Sigmoid colon (tissue), 6 donors: ENCODE measurements at regions not wholly inside any gene's neighbourhood (a gene's known extent, or its start where the extent isn't known, plus 50 kb on each side); places are given as distances from the start of the nearest gene placed in this dataset.

Source experiments
- DNase-seq: peaks from one replicate; pipeline ENCODE4 v3.0.0-alpha.2; 2019
- H3K27ac ChIP-seq, 4 donors: fragments of 200-600 bp; sonication (generic); one replicate each; pipeline ENCODE4 v1.5.1; 2016 to 2019; ENCODE audit warnings: mild to moderate bottlenecking in 1 of 4
- H3K27me3 ChIP-seq, 3 donors: fragments of 200-600 bp; sonication (generic); one replicate each; pipeline ENCODE4 v1.5.1; 2019; ENCODE audit warnings: mild to moderate bottlenecking in 1 of 3
- H3K36me3 ChIP-seq, 4 donors: fragments of 200-600 bp; sonication (generic); one replicate each; pipeline ENCODE4 v1.5.1; 2016 to 2019
- H3K4me1 ChIP-seq, 4 donors: fragments of 200-600 bp; sonication (generic); one replicate each; pipeline ENCODE4 v1.5.1; 2017 to 2019
- H3K4me3 ChIP-seq, 4 donors: fragments of 200-600 bp; sonication (generic); one replicate each; pipeline ENCODE4 v1.5.1; 2017 to 2019; ENCODE audit warnings: mild to moderate bottlenecking in 2 of 4, moderate library complexity in 1 of 4
- H3K9me3 ChIP-seq, 4 donors: fragments of 200-600 bp in 3 of 4; sonication (generic) in 3 of 4; one replicate each; pipeline versions ENCODE4 v1.5.1 to v1.6.1; 2013 to 2019
- CTCF ChIP-seq, 4 experiments: fragments of 450-650 bp in 3 of 4; fragments of 200-600 bp in 1 of 4; IDR thresholded peaks; one replicate each; pipeline ENCODE4 v1.5.1; 2016 to 2019; ENCODE audit warnings: antibody characterized with exemption in 4 of 4, mild to moderate bottlenecking in 3 of 4, moderate library complexity in 2 of 4
- EP300 ChIP-seq, 4 donors: sonication (generic); formaldehyde crosslinking; IDR thresholded peaks; one replicate each; pipeline ENCODE4 v1.6.1; 2017; ENCODE audit warnings: antibody characterized with exemption in 4 of 4
- POLR2A ChIP-seq, 2 donors: fragments of 450-650 bp; IDR thresholded peaks; one replicate each; pipeline ENCODE4 v1.6.1; 2016; ENCODE audit warnings: antibody characterized with exemption in 2 of 2, mild to moderate bottlenecking in 2 of 2, moderate library complexity in 2 of 2
- POLR2AphosphoS5 ChIP-seq, 4 donors: sonication (generic); formaldehyde crosslinking; IDR thresholded peaks; one replicate each; pipeline ENCODE4 v1.6.1; 2017; ENCODE audit warnings: antibody characterized with exemption in 4 of 4
- WGBS, 2 donors: extraction: QIAGEN DNeasy Blood & Tissue Kit; methylation state at CpG; one replicate each; pipeline ENCODE4 v1.1.7; 2013; 5-methylcytosine and 5-hydroxymethylcytosine counted together
- intact Hi-C: fragments of 100-400 bp; cut with DNase I; formaldehyde crosslinking; loops from one replicate; pipeline ENCODE4 v1.15.1; 2023
- donor health status: healthy with polysubstance abuse.
- donor health status: healthy.

DNA sequence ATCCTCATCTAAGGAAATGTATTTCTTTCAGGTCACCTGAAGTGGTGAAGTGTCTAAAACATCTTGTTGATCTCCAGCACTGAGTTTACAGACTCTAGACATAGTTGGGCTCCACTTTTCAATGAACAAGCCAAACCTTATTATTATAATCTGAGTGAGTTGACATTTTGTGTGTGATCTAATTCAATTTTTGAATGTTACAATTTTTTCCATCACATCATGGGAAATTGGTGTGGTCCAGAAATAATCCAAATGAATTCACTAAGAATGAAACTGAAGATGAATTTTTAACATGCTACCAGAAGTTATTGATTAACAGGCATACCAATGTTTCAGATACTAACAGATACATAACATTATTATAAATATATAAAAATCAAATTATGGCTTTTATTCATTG lies 75.6 kb upstream of the EFEMP1 start:
- no peak for DNase-seq
- no peak overlapping the region for H3K4me3 ChIP-seq
- no peak for TF ChIP-seq EP300 (IDR thresholded peaks at IDR 0.05)
- peaks cover 0 to 9% (median 2%) of the 10 kb centered on the region in 4 donors for H3K4me1 ChIP-seq
- intact Hi-C loops = no loop called here
- no peaks in the 10 kb centered on the region for H3K36me3 ChIP-seq
- H3K9me3 ChIP-seq = no peaks in the 10 kb centered on the region
- no peak overlapping the region for H3K27ac ChIP-seq
- H3K27me3 ChIP-seq = no peaks in the 10 kb centered on the region

- Histone ChIP-seq H3K36me3 (no peaks in the 10 kb centered on the region), H3K4me1 (peaks cover 0 to 5% (median 2%) of the 10 kb centered on the region in 4 donors), H3K9me3 (no peaks in the 10 kb centered on the region), H3K27ac (peak overlapping the region in 1 of 4 donors; percentile 44), H3K4me3 (no peak overlapping the region), H3K27me3 (no peaks in the 10 kb centered on the region)
- intact Hi-C loops = loop anchor here (10.0 kb wide), 1 partner anchor 225 kb away; no protein-coding TSS in a partner anchor
- WGBS, 2 donors = 48 to 56% methylated on average over 2 of the region's 2 CpGs
- TF ChIP-seq EP300 (IDR thresholded peaks at IDR 0.05) = no peak
- TF ChIP-seq POLR2A (IDR thresholded peaks at IDR 0.05) = no peak
- TF ChIP-seq CTCF (IDR thresholded peaks at IDR 0.05) = no peak
- TF ChIP-seq POLR2AphosphoS5 (IDR thresholded peaks at IDR 0.05) = no peak
- DNase-seq = no peak
Observed at GRCh38 chr2:55999790-56000189, 76.2 kb upstream of the EFEMP1 start.

DNA sequence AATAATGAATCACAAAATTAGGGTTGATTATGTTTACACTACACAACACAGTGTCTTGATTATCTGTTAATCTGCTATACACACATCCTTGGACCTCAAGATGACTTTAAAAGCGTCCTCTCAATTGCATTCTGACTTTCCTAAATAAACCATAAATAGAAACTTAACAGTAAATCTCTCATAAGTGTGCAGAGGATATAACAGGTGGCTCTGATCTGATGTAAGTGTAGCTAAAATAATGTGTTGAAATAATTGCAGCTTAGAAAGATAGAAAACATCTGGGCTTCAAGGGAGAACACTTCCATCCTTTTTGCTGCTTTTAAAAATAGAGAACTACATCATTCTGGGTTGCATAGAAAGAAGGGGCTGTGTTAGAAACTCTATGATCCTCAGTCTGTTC lies 78.4 kb upstream of the EFEMP1 start:
- intact Hi-C loops = loop anchor here (10.0 kb wide), 1 partner anchor 227 kb away; no protein-coding TSS in a partner anchor

DNA sequence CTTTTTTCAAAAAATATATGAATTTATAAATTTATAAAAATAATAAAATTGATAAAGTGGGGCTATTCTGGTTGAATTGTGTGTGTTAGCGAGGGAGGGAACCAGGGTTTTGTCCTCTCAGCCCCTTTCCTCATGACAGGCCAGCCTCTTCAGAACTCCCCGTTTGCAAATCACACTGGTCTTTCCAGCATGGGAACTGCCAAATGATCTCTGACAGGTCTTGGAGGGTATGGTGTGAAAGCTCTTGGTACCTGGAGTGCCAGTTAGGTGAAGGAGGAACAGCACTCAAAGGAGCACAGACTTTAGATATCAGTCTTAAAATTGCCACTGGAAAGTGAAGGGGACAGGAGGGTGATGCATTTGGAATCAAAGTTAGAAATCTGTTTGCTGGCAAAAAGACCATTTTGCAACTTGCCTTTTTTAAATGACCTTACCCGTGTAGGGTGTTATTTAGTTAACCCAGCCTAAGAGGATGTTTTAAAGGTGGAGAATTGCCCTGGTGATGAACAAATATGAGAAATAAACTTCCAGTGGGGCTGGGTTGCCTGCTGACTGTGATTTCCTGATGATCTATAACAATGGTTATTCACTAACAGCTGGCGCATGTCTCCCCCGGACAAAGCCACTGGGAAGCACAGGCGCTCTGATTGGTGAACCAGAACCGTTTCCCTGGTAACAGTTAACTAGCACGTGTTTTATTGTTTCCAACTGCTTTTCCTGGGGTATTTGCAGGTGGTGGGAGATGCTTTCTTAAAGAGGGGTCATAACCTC lies 85.3 kb upstream of the EFEMP1 start:
- Histone ChIP-seq H3K4me3 (no peak overlapping the region), H3K36me3 (no peaks in the 10 kb centered on the region), H3K27me3 (no peaks in the 10 kb centered on the region), H3K4me1 (no peaks in the 10 kb centered on the region), H3K9me3 (no peaks in the 10 kb centered on the region), H3K27ac (peak overlapping the region in 2 of 4 donors; percentile 4 to 11)
- 14 to 26% methylated on average over 8 of the region's 8 CpGs for WGBS, 2 donors
- intact Hi-C loops = loop anchor here (10.0 kb wide), 1 partner anchor 234 kb away; no protein-coding TSS in a partner anchor
- DNase-seq = peak; percentile 86
- peak in 3 of 4 donors; percentile 32 to 47 (median 33) for TF ChIP-seq POLR2AphosphoS5 (IDR thresholded peaks at IDR 0.05)
- no peak for TF ChIP-seq EP300 (IDR thresholded peaks at IDR 0.05)

More for the DNA sequence above, 78.4 kb upstream of the EFEMP1 start:
- Histone ChIP-seq H3K4me3 (no peak overlapping the region), H3K27ac (peak overlapping the region in 2 of 4 donors; percentile 17 to 30), H3K27me3 (no peaks in the 10 kb centered on the region), H3K36me3 (no peaks in the 10 kb centered on the region), H3K9me3 (no peaks in the 10 kb centered on the region), H3K4me1 (peaks cover 0 to 3% (median 0%) of the 10 kb centered on the region in 4 donors)
- WGBS, 2 donors = 22 to 46% methylated on average over 1 of the region's 1 CpG
- no peak for DNase-seq
- TF ChIP-seq CTCF (IDR thresholded peaks at IDR 0.05) (no peak), POLR2AphosphoS5 (IDR thresholded peaks at IDR 0.05) (peak; percentile 12 to 62 (median 42))

- TF ChIP-seq POLR2A (IDR thresholded peaks at IDR 0.05) (no peak), CTCF (IDR thresholded peaks at IDR 0.05) (peak in 1 of 4 experiments; percentile 32), POLR2AphosphoS5 (IDR thresholded peaks at IDR 0.05) (no peak), EP300 (IDR thresholded peaks at IDR 0.05) (no peak)
- no peaks in the 10 kb centered on the region for H3K27me3 ChIP-seq
- no peaks in the 10 kb centered on the region for H3K36me3 ChIP-seq
- 23 to 35% methylated on average over 3 of the region's 3 CpGs for WGBS, 2 donors
- no peak overlapping the region for H3K4me3 ChIP-seq
- H3K4me1 ChIP-seq = no peaks in the 10 kb centered on the region
- DNase-seq = no peak
- intact Hi-C loops = loop anchor here (10.0 kb wide), 1 partner anchor 235 kb away; no protein-coding TSS in a partner anchor
- no peak overlapping the region for H3K27ac ChIP-seq
- no peaks in the 10 kb centered on the region for H3K9me3 ChIP-seq
Observed at GRCh38 chr2:56009758-56010458, 86.3 kb upstream of the EFEMP1 start.
